HepG2 (cell line): ENCODE measurements at regions not wholly inside any gene's neighbourhood (a gene's known extent, or its start where the extent isn't known, plus 50 kb on each side); places are given as distances from the start of the nearest gene placed in this dataset.
A peak's percentile ranks its signal among the peaks of the same experiment; 100 is the strongest.

ENCODE experiments used
- ADNP ChIP-seq: sonication (generic); formaldehyde crosslinking; IDR thresholded peaks from 2 replicates; pipeline ENCODE4 v1.4.0; 2020; ENCODE audit warnings: missing genetic modification reagents
- BRD4 ChIP-seq: sonication (generic); formaldehyde crosslinking; IDR thresholded peaks from 2 replicates; pipeline ENCODE4 v1.4.0; 2020; ENCODE audit warnings: missing genetic modification reagents
- GABPA ChIP-seq, 2 experiments: IDR thresholded peaks; 2 replicates each; pipeline ENCODE4 v1.6.1; 2011 to 2016; ENCODE audit warnings: low read depth in 2 of 2, low read length in 1 of 2, missing biosample characterization in 1 of 2, missing genetic modification characterization in 1 of 2
- HHEX ChIP-seq: IDR thresholded peaks from 2 replicates; pipeline ENCODE4 v1.6.1; 2016; ENCODE audit warnings: control low read depth
- ISL2 ChIP-seq: sonication (generic); formaldehyde crosslinking; IDR thresholded peaks from 2 replicates; pipeline ENCODE4 v1.5.0; 2020; ENCODE audit warnings: missing genetic modification reagents
- KAT2B ChIP-seq: fragments of 150-350 bp; IDR thresholded peaks from 2 replicates; pipeline ENCODE4 v1.6.1; 2014; ENCODE audit warnings: low read depth, low read length, borderline replicate concordance
- MEIS2 ChIP-seq: sonication (generic); formaldehyde crosslinking; IDR thresholded peaks from 2 replicates; pipeline ENCODE4 v1.9.0; 2021; ENCODE audit warnings: mild to moderate bottlenecking, missing genetic modification reagents
- MIER3 ChIP-seq: IDR thresholded peaks from 2 replicates; pipeline ENCODE4 v1.6.1; 2016; ENCODE audit warnings: missing compliant biosample characterization, borderline replicate concordance
- MTA1 ChIP-seq: sonication (generic); formaldehyde crosslinking; IDR thresholded peaks from 2 replicates; pipeline ENCODE4 v1.4.0; 2020; ENCODE audit warnings: missing genetic modification reagents, mild to moderate bottlenecking, borderline replicate concordance
- MZF1 ChIP-seq: sonication (generic); formaldehyde crosslinking; IDR thresholded peaks from 2 replicates; pipeline ENCODE4 v1.8.1; 2023; ENCODE audit warnings: mild to moderate bottlenecking, missing genetic modification reagents, borderline replicate concordance
- SETDB1 ChIP-seq: sonication (generic); formaldehyde crosslinking; IDR thresholded peaks from 2 replicates; pipeline ENCODE4 v1.5.1; 2020; ENCODE audit warnings: missing genetic modification reagents, mild to moderate bottlenecking, borderline replicate concordance
- SMAD1 ChIP-seq: sonication (generic); formaldehyde crosslinking; IDR thresholded peaks from 2 replicates; pipeline ENCODE4 v1.4.0; 2020; ENCODE audit warnings: missing genetic modification reagents, low read depth, mild to moderate bottlenecking, borderline replicate concordance
- ZFP90 ChIP-seq: sonication (generic); formaldehyde crosslinking; IDR thresholded peaks from 2 replicates; pipeline ENCODE4 v1.8.0; 2022; ENCODE audit warnings: missing genetic modification reagents, mild to moderate bottlenecking, inconsistent platforms, borderline replicate concordance
- ZKSCAN8 ChIP-seq: IDR thresholded peaks from 2 replicates; pipeline ENCODE4 v1.6.1; 2016; ENCODE audit warnings: borderline replicate concordance, missing genetic modification reagents, missing compliant biosample characterization
- ZNF790 ChIP-seq: sonication (generic); formaldehyde crosslinking; IDR thresholded peaks from 2 replicates; pipeline ENCODE4 v1.8.0; 2022; ENCODE audit warnings: missing genetic modification reagents, mild to moderate bottlenecking, borderline replicate concordance
- TF ChIP-seq, protein P1 (sequence below), 2 experiments: sonication (generic) in 1 of 2; formaldehyde crosslinking in 1 of 2; IDR thresholded peaks; 2 replicates each; pipeline versions ENCODE4 v1.4.0 to v1.6.1; 2016 to 2020; ENCODE audit warnings: borderline replicate concordance in 1 of 2, low read depth in 1 of 2, mild to moderate bottlenecking in 1 of 2, missing genetic modification reagents in 1 of 2
- TF ChIP-seq, protein P2 (sequence below): sonication (generic); formaldehyde crosslinking; IDR thresholded peaks from 2 replicates; pipeline ENCODE4 v1.9.0; 2021; ENCODE audit warnings: missing genetic modification reagents, borderline replicate concordance
- TF ChIP-seq, protein P3 (sequence below): sonication (generic); formaldehyde crosslinking; conservative IDR thresholded peaks from 2 replicates; pipeline ENCODE4 v1.5.0; 2020; ENCODE audit warnings: missing genetic modification reagents
- TF ChIP-seq, protein P4 (sequence below), 2 experiments: sonication (generic) in 1 of 2; formaldehyde crosslinking in 1 of 2; IDR thresholded peaks; 2 replicates each; pipeline versions ENCODE4 v1.4.0 to v1.6.1; 2018 to 2020; ENCODE audit warnings: missing genetic modification reagents in 2 of 2, borderline replicate concordance in 1 of 2, low read depth in 1 of 2, mild to moderate bottlenecking in 1 of 2, missing biosample characterization in 1 of 2

DNA sequence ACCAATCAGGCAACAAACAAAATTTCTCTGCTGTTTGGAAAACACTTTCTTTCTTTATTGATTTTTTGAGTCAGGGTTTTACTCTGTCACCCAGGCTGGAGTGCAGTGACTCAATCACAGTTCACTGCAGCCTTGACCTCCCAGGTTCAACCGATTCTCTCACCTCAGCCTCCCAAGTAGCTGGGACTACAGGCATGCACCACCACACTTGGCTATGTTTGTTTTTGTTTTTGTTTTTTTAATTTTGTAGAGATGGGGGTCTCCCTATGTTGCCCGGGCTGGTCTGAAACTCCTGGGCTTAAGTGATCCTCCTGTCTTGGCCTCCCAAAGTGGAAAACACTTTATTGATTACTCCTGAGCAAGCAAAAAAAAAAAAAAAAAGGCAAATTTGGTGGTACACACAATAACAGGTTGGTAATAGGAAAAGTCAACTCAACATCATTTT lies 276.4 kb downstream of the SOX9 start (continued):
- TF ChIP-seq ISL2 (CRISPR knock-in tag) (peak; percentile 80), SETDB1 (peak; percentile 86; the same call in 1 of the 2 replicates), MIER3 (CRISPR knock-in tag) (peak; percentile 69; the same call in 1 of the 2 replicates), ADNP (CRISPR knock-in tag) (peak; percentile 83), HHEX (no peak), MZF1 (no peak), BRD4 (CRISPR knock-in tag) (no peak), SMAD1 (no peak), ZNF790 (no peak), ZKSCAN8 (CRISPR knock-in tag) (peak; percentile 80; the same call in 1 of the 2 replicates), MTA1 (no peak), ZFP90 (CRISPR knock-in tag) (no peak), KAT2B (no peak), GABPA (IDR thresholded peaks at IDR 0.05; ENCODE audit: low read depth, low read length) (no peak), GABPA (CRISPR knock-in tag; IDR thresholded peaks at IDR 0.05; ENCODE audit: low read depth) (peak; percentile 36; the same call in 1 of the 2 replicates), MEIS2 (CRISPR knock-in tag) (peak; percentile 82)
- TF ChIP-seq, protein P1, sequence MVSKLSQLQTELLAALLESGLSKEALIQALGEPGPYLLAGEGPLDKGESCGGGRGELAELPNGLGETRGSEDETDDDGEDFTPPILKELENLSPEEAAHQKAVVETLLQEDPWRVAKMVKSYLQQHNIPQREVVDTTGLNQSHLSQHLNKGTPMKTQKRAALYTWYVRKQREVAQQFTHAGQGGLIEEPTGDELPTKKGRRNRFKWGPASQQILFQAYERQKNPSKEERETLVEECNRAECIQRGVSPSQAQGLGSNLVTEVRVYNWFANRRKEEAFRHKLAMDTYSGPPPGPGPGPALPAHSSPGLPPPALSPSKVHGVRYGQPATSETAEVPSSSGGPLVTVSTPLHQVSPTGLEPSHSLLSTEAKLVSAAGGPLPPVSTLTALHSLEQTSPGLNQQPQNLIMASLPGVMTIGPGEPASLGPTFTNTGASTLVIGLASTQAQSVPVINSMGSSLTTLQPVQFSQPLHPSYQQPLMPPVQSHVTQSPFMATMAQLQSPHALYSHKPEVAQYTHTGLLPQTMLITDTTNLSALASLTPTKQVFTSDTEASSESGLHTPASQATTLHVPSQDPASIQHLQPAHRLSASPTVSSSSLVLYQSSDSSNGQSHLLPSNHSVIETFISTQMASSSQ (IDR thresholded peaks at IDR 0.05; ENCODE audit: low read depth), result 0 out of 2 replicates have a peak, but pooled peaks have one; percentile 22
- TF ChIP-seq, protein P1 (CRISPR knock-in tag; IDR thresholded peaks at IDR 0.05; ENCODE audit: borderline replicate concordance), result no peak
- TF ChIP-seq, protein P2, sequence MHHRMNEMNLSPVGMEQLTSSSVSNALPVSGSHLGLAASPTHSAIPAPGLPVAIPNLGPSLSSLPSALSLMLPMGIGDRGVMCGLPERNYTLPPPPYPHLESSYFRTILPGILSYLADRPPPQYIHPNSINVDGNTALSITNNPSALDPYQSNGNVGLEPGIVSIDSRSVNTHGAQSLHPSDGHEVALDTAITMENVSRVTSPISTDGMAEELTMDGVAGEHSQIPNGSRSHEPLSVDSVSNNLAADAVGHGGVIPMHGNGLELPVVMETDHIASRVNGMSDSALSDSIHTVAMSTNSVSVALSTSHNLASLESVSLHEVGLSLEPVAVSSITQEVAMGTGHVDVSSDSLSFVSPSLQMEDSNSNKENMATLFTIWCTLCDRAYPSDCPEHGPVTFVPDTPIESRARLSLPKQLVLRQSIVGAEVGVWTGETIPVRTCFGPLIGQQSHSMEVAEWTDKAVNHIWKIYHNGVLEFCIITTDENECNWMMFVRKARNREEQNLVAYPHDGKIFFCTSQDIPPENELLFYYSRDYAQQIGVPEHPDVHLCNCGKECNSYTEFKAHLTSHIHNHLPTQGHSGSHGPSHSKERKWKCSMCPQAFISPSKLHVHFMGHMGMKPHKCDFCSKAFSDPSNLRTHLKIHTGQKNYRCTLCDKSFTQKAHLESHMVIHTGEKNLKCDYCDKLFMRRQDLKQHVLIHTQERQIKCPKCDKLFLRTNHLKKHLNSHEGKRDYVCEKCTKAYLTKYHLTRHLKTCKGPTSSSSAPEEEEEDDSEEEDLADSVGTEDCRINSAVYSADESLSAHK (CRISPR knock-in tag), result no peak
- TF ChIP-seq, protein P3, sequence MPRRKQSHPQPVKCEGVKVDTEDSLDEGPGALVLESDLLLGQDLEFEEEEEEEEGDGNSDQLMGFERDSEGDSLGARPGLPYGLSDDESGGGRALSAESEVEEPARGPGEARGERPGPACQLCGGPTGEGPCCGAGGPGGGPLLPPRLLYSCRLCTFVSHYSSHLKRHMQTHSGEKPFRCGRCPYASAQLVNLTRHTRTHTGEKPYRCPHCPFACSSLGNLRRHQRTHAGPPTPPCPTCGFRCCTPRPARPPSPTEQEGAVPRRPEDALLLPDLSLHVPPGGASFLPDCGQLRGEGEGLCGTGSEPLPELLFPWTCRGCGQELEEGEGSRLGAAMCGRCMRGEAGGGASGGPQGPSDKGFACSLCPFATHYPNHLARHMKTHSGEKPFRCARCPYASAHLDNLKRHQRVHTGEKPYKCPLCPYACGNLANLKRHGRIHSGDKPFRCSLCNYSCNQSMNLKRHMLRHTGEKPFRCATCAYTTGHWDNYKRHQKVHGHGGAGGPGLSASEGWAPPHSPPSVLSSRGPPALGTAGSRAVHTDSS (CRISPR knock-in tag), result no peak
- TF ChIP-seq, protein P4, sequence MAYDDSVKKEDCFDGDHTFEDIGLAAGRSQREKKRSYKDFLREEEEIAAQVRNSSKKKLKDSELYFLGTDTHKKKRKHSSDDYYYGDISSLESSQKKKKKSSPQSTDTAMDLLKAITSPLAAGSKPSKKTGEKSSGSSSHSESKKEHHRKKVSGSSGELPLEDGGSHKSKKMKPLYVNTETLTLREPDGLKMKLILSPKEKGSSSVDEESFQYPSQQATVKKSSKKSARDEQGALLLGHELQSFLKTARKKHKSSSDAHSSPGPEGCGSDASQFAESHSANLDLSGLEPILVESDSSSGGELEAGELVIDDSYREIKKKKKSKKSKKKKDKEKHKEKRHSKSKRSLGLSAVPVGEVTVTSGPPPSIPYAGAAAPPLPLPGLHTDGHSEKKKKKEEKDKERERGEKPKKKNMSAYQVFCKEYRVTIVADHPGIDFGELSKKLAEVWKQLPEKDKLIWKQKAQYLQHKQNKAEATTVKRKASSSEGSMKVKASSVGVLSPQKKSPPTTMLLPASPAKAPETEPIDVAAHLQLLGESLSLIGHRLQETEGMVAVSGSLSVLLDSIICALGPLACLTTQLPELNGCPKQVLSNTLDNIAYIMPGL (CRISPR knock-in tag; IDR thresholded peaks at IDR 0.05; ENCODE audit: borderline replicate concordance in 1 of 2, low read depth in 1 of 2), result no peak; a peak in 1 of 4 replicates
